ENCODE measurements at regions not wholly inside any gene's neighbourhood (a gene's known extent, or its start where the extent isn't known, plus 50 kb on each side); places are given as distances from the start of the nearest gene placed in this dataset.
A peak's percentile ranks its signal among the peaks of the same experiment; 100 is the strongest.

- H3K27ac ChIP-seq, result no peak overlapping the region
- no peak for TF ChIP-seq CTCF (conservative IDR thresholded peaks at IDR 0.05)
- TF ChIP-seq ZFX (IDR thresholded peaks at IDR 0.05), result no peak
Observed at GRCh38 chr6:3900744-3901336, 51.7 kb downstream of the FAM50B start.

DNA sequence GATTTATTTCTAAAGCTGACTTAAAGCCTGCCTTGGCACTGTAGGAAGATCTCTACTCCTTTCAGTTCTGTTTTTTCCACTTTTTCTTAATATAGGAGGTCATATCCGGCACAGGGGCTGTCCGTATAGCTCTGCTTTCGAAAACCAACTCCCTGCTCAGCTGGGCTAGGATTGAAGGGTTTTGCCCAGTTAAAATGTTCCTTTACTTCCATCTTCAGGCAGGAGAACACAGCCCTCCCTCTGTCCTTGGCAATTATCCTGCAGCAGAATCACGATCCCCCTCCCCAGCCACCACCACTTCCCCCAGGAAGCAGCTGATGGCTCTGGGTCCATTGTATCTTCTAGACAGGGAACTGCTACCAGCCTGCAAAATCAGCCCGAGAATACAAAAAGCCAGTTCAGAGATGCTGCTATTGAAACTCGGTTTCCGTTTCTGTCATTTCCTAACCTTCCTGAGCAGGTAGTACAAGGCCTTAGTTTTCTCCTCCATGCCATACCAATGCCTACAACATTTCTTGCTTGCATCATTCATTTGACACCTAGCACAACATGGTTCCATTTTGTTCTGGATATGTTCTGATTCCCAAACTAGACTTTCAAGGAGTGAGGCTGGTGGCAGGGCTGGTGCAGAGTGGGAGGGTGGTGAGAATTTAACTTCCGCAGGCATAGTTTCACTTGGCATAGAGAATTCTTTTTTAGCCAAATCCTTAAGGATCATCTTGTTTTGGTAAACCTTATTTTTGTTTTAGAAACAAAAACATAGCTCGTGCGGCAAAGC is 53.9 kb downstream of the FAM50B start:
- TF ChIP-seq CTCF (conservative IDR thresholded peaks at IDR 0.05), result no peak

DNA sequence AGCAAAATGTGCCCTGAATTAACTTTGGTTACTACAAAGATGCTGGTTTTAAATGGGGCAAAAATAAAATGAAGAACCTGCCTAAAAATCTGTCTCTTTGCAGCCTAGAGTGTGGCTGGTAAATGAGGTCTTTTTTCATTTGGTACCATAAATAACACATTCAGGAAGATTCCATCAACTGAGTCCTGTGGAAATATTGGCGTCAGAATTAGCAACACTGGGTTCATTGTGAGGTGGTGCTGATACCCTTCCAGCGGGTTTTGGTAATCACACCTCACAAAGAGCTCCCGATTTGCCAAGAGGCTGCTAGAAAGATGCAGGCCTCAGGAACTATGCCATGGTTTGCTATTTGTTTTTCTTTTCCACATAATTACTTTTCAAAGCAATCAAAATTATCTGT is 55.3 kb downstream of the FAM50B start:
- TF ChIP-seq ZFX (IDR thresholded peaks at IDR 0.05) (no peak), CTCF (conservative IDR thresholded peaks at IDR 0.05) (no peak)
- no peak overlapping the region for H3K27ac ChIP-seq

More for the DNA sequence above, 53.9 kb downstream of the FAM50B start:
- no peak overlapping the region for H3K27ac ChIP-seq

DNA sequence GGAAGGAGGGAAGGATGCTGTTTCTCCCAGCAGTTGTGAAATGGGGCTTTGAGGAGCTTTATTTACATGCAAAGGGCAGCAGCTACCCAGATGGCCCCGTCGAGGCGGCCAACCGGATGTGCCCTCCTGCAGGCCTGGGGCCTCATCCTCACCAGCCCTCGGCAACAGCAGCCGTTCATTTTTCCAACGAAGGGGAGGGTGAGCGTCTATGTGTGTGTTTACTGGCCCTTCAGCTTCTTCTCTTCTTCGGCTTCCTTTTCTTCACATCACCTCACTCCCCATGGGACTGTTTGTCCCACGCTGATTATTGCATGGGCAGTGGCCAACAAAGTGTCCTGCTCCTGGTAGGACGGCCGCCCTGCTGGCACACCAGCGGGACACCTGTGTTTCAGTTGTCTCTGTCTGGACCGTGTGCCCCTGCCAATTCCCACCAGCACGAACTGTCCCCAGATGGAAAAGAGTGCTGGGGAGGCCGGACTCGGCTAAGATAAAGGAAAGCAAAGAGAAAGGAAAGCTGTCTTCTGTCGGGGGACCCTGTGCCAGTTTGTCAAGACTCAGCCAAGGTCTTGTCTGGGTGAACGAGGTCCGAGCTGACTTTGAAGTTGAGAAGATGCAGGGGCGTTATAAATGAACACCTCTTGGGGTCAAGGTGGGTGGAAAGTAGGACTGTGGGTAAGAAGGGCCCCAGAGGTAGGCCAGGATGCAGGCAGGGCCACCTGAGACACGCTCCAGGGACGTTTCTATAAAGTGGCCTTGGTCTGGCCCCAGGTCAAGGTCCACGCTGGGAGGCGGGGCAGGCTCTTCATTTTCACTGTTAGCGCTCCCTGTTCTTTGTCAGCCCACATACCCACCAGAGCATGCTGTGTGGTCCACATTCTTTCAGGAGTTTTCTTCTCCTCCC is 57.0 kb downstream of the FAM50B start:
- TF ChIP-seq CTCF (conservative IDR thresholded peaks at IDR 0.05) (no peak), ZFX (IDR thresholded peaks at IDR 0.05) (no peak)
- H3K27ac ChIP-seq, result peak overlapping the region; percentile 14; the same call in 1 of the 2 replicates

DNA sequence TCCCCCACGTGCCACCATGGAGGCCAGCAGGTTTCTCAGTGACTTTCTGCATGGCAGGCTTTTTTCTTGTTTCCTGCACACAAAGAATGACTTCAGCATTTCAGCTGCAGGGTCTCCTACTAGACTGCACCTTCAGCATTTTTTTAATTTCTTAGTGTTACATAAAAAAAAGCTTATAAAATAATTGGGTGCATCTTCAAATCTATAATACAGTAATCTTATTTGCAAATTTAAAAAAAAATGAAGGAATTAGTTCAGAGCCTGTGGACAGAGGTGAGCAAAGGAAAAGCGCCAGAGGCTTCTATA is 57.6 kb downstream of the FAM50B start:
- no peak overlapping the region for H3K27ac ChIP-seq
- no peak for TF ChIP-seq ZFX (IDR thresholded peaks at IDR 0.05)
- TF ChIP-seq CTCF (conservative IDR thresholded peaks at IDR 0.05), result no peak

DNA sequence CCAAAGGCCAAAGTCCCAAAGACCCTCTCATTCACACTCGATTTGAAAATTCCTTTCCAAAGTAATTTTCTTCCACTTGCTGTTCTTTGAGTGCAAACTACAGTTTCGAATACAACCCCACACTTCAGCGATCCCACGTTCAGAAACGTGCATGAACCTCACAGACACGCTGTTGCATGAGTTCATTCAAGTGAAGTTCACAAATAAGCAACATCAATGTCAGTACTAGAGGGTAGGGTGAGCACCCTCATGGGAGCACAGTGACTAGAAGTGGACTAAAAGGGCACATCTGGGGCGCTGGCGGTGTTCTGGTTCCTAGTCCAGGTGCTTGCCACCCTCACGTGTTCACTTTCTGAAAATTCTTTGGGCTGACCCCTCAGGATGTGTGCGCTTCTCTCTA is 59.0 kb downstream of the FAM50B start:
- no peak for TF ChIP-seq ZFX (IDR thresholded peaks at IDR 0.05)
- no peak for TF ChIP-seq CTCF (conservative IDR thresholded peaks at IDR 0.05)
- H3K27ac ChIP-seq, result no peak overlapping the region

DNA sequence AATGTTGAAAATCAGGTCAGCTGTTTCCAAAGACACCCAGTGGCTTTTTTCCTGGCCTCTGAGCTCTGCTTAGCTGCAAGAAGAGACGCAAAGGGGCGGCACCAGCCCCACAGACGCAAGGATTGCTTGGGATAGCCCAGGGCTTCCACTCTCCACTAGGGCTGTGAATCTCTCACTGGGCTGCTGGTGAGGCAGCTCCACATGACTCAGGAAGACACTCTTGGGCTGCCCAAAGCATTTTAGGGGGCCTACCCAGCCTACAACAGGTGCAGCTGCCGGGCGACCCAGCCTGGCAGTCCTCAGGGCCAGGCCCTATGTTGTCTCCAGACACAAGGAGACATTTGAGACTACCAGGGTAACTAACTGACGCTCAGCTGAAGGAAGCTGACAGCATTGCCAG is 59.8 kb downstream of the FAM50B start:
- TF ChIP-seq CTCF (conservative IDR thresholded peaks at IDR 0.05) (no peak), ZFX (IDR thresholded peaks at IDR 0.05) (no peak)
- H3K27ac ChIP-seq, result no peak overlapping the region

All from C4-2B (cell line).